ENCODE measurements at regions not wholly inside any gene's neighbourhood (a gene's known extent, or its start where the extent isn't known, plus 50 kb on each side); places are given as distances from the start of the nearest gene placed in this dataset.
"Not testable (repeated sequence)": the region's sequence is repeated elsewhere in the genome, so short reads cannot be mapped to it uniquely, and the experiment has no call there.

DNA sequence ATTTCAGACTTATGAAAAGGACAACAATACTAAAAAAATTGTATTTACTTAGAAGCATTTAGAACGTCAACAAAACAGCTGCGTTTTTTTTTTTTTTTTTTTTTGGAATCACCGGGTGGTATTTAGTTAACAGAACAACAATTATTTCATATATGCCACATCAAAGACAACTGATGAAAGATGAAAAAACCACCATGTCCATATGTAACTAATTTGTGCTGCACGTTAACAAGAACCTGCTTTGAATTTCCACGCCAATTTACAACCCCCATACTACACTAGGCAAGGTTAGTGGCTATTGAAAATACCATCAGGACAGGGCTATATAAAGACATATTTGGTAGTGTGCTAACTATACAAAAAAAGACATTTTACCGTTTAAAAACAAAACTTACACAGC is 189.3 kb upstream of the ROBO1 start:
- Histone ChIP-seq H3K4me3 (ENCODE audit: low read depth, low read length) (no peak overlapping the region), H3K27me3 (ENCODE audit: control insufficient read depth, insufficient read depth, low read length) (no peaks in the 10 kb centered on the region), H3K36me3 (ENCODE audit: control insufficient read depth, insufficient read depth, low read length) (no peaks in the 10 kb centered on the region)
- FAIRE-seq (no peak), DNase-seq (ENCODE audit: low read depth) (no peak)
- TF ChIP-seq, protein P1, sequence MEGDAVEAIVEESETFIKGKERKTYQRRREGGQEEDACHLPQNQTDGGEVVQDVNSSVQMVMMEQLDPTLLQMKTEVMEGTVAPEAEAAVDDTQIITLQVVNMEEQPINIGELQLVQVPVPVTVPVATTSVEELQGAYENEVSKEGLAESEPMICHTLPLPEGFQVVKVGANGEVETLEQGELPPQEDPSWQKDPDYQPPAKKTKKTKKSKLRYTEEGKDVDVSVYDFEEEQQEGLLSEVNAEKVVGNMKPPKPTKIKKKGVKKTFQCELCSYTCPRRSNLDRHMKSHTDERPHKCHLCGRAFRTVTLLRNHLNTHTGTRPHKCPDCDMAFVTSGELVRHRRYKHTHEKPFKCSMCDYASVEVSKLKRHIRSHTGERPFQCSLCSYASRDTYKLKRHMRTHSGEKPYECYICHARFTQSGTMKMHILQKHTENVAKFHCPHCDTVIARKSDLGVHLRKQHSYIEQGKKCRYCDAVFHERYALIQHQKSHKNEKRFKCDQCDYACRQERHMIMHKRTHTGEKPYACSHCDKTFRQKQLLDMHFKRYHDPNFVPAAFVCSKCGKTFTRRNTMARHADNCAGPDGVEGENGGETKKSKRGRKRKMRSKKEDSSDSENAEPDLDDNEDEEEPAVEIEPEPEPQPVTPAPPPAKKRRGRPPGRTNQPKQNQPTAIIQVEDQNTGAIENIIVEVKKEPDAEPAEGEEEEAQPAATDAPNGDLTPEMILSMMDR (IDR thresholded peaks at IDR 0.05; ENCODE audit: insufficient read depth, low read length, severe bottlenecking), result no peak

DNA sequence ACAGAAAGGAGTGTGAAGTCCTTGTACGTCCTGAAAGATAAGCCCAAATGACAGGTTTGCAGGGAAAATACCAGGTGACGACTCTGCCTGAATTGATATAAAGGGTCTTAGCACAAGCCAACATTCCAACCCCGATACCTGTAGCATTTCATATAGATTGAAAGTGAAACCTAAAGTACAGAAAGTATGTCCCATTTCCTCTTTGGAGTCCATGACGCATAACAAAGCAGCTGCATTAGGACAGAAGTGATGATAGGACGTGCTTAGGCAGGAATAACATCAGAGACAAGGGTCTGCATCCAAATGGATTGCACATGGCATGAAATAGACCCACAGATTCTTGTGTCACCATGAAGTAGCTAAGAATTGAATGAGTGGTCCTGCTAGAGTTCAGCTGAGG is 187.0 kb upstream of the ROBO1 start:
- peak; percentile 9 for DNase-seq (ENCODE audit: low read depth)
- TF ChIP-seq, protein P1 (IDR thresholded peaks at IDR 0.05; ENCODE audit: insufficient read depth, low read length, severe bottlenecking), result no peak
- FAIRE-seq, result peak; percentile 7
- Histone ChIP-seq H3K27me3 (ENCODE audit: control insufficient read depth, insufficient read depth, low read length) (no peaks in the 10 kb centered on the region), H3K36me3 (ENCODE audit: control insufficient read depth, insufficient read depth, low read length) (no peaks in the 10 kb centered on the region), H3K4me3 (ENCODE audit: low read depth, low read length) (no peak overlapping the region)

DNA sequence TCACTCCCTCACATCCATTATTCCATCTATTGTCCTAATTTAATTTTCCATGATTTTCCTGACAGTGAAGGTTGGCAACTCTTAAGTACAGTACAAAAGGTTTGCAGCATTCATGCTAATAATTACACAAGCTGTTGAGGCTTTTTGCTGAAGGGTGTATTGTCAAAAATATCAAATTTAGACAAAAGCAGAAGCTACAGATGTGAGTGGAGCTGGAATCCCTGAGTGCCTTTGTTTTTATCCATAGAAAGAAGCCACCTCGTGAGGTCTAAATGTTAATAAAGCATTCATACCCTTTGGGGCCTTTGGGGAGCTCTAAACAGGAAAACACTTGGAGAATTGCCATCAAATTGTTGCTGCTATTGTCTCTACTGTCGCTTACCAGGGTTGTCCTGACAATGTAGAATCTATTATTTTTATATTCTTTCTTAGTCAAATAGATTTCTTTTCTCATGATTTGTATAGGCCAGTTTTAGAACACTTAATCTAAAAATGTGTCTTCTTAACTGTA is 185.8 kb upstream of the ROBO1 start:
- TF ChIP-seq, protein P1 (IDR thresholded peaks at IDR 0.05; ENCODE audit: insufficient read depth, low read length, severe bottlenecking), result no peak
- no peak for DNase-seq (ENCODE audit: low read depth)

DNA sequence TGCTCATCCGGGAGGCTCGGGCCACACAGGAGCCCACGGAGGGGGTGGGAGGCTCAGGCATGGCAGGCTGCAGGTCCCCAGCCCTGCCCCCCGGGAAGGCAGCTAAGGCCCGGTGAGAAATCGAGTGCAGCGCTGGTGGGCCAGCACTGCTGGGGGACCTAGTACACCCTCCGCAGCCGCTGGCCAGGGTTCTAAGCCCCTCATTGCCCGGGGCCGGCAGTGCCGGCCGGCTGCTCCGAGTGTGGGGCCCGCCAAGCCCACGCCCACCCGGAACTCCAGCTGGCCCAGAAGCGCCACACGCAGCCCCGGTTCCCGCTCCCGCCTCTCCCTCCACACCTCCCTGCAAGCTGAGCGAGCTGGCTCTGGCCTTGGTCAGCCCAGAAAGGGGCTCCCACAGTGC is 183.6 kb upstream of the ROBO1 start:
- not testable (repeated sequence) for DNase-seq (ENCODE audit: low read depth); H3K4me3 ChIP-seq (ENCODE audit: low read depth, low read length); H3K27me3 ChIP-seq (ENCODE audit: control insufficient read depth, insufficient read depth, low read length); H3K36me3 ChIP-seq (ENCODE audit: control insufficient read depth, insufficient read depth, low read length); FAIRE-seq

More for the DNA sequence above, 185.8 kb upstream of the ROBO1 start:
- Histone ChIP-seq H3K4me3 (ENCODE audit: low read depth, low read length) (no peak overlapping the region), H3K36me3 (ENCODE audit: control insufficient read depth, insufficient read depth, low read length) (no peaks in the 10 kb centered on the region), H3K27me3 (ENCODE audit: control insufficient read depth, insufficient read depth, low read length) (no peaks in the 10 kb centered on the region)
- FAIRE-seq, result no peak

DNA sequence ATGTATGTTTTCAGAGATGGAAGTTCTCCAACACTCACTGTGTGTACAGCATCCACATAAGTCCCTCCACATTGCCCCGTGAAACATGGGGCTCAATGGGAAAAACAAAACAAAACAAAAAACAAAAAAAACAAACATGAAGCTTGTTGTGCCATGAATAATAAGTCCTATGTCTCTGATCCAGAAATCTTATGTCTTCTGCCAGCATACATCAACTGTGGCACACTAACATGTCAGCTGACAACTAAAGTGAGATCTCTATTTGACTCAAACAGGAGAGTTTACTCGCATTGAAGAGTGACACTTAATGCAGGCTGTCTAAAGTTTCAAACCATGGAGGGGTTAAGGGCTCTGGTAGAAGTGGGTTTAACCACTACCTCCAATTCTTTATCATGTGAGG is 180.2 kb upstream of the ROBO1 start:
- no peak for DNase-seq (ENCODE audit: low read depth)
- Histone ChIP-seq H3K27me3 (ENCODE audit: control insufficient read depth, insufficient read depth, low read length) (no peaks in the 10 kb centered on the region), H3K4me3 (ENCODE audit: low read depth, low read length) (no peak overlapping the region), H3K36me3 (ENCODE audit: control insufficient read depth, insufficient read depth, low read length) (no peaks in the 10 kb centered on the region)
- no peak for FAIRE-seq
- TF ChIP-seq, protein P1 (IDR thresholded peaks at IDR 0.05; ENCODE audit: insufficient read depth, low read length, severe bottlenecking), result no peak

DNA sequence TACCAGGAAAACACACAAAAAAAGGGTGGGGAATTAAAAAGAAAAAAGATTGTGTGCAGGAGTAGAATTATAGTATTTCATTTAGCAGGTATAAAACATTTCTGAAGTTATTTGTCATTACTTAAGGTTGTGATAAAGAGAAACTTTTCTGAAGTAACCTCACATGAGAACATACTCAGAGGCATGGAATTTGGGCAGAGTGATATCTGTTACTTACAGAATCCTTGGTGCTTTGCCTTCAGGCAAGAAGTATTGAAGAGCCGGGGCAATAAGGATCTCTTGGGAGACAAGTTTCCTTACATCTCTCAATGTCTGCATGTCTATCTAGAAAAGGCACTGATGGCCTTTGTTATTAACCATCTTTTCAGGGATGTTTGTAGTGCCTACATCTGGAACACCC is 179.7 kb upstream of the ROBO1 start:
- FAIRE-seq, result no peak
- H3K4me3 ChIP-seq (ENCODE audit: low read depth, low read length), result no peak overlapping the region

More for the DNA sequence above, 179.7 kb upstream of the ROBO1 start:
- TF ChIP-seq, protein P1 (IDR thresholded peaks at IDR 0.05; ENCODE audit: insufficient read depth, low read length, severe bottlenecking), result no peak
- Histone ChIP-seq H3K27me3 (ENCODE audit: control insufficient read depth, insufficient read depth, low read length) (no peaks in the 10 kb centered on the region), H3K36me3 (ENCODE audit: control insufficient read depth, insufficient read depth, low read length) (no peaks in the 10 kb centered on the region)
- DNase-seq (ENCODE audit: low read depth), result peak; percentile 74

All from bronchial epithelial cell (primary cell).